ENCODE measurements at regions not wholly inside any gene's neighbourhood (a gene's known extent, or its start where the extent isn't known, plus 50 kb on each side); places are given as distances from the start of the nearest gene placed in this dataset.

GRCh38 chr1:4058706-4059105 lies 158.6 kb upstream of the C1orf174 start:
- Histone ChIP-seq H4K20me1 (replicated peaks; ENCODE audit: control insufficient read depth, extremely low read depth, insufficient read depth, low read length) (no peaks in the 10 kb centered on the region), H3K4me1 (ENCODE audit: control insufficient read depth, extremely low read depth, insufficient read depth, low read length) (no peaks in the 10 kb centered on the region), H3K79me2 (ENCODE audit: control insufficient read depth, insufficient read depth, low read length) (no peaks in the 10 kb centered on the region), H3K27me3 (ENCODE audit: control insufficient read depth in 2 of 2, insufficient read depth in 2 of 2, low read length in 2 of 2) (no peaks in the 10 kb centered on the region), H3K9me1 (replicated peaks; ENCODE audit: control insufficient read depth, extremely low read depth, insufficient read depth, low read length) (no peaks in the 10 kb centered on the region), H3K4me2 (ENCODE audit: insufficient read depth, low read length) (no peak overlapping the region), H2AFZ (ENCODE audit: low read depth, low read length) (no peak overlapping the region), H3K9ac (replicated peaks; ENCODE audit: extremely low read depth, insufficient read depth, low read length) (no peak overlapping the region), H3K36me3 (ENCODE audit: control insufficient read depth in 2 of 2, extremely low read depth in 1 of 2, insufficient read depth in 2 of 2, low read length in 2 of 2) (no peaks in the 10 kb centered on the region), H3K4me3 (replicated peaks in 1 of 3; ENCODE audit: insufficient read depth in 1 of 3, low read depth in 1 of 3, low read length in 3 of 3) (no peak overlapping the region), H3K27ac (ENCODE audit: insufficient read depth, low read depth, low read length) (no peak overlapping the region), H3K9me3 (replicated peaks; ENCODE audit: control insufficient read depth, insufficient read depth, low read length) (peaks cover 7% of the 10 kb centered on the region)
- DNase-seq (ENCODE audit: low read depth, low spot score) = no peak
- intact Hi-C loops (cut with micrococcal nuclease) = no loop called here
- ChIA-PET POLR2A (no interaction called here), CTCF (no interaction called here)
- FAIRE-seq = no peak
- dilution Hi-C loops (cut with MboI; ENCODE audit: extremely low pct_ligation_motif_present, low sequenced_read_pairs) = no loop called here
- BruUV-seq (replicated peaks) = no TSS peak
- TF ChIP-seq CTCF (IDR thresholded peaks at IDR 0.05; ENCODE audit: extremely low read depth in 1 of 2, insufficient read depth in 1 of 2, low read depth in 1 of 2, low read length in 2 of 2) (no peak), MYC (IDR thresholded peaks at IDR 0.05; ENCODE audit: low read depth, low read length) (no peak), EZH2 (IDR thresholded peaks at IDR 0.05; ENCODE audit: borderline replicate concordance, low read depth, low read length, severe bottlenecking) (no peak), FOS (IDR thresholded peaks at IDR 0.05; ENCODE audit: borderline replicate concordance, insufficient read depth, low read length) (no peak), MAX (IDR thresholded peaks at IDR 0.05; ENCODE audit: insufficient read depth, insufficient read length) (no peak), JUN (IDR thresholded peaks at IDR 0.05; ENCODE audit: borderline replicate concordance, insufficient read depth, insufficient read length, low read depth) (no peak), POLR2AphosphoS5 (IDR thresholded peaks at IDR 0.05; ENCODE audit: insufficient read depth, low read depth, low read length) (no peak), GATA2 (IDR thresholded peaks at IDR 0.05; ENCODE audit: insufficient read depth, insufficient read length, low read depth, low read length) (no peak), POLR2A (IDR thresholded peaks at IDR 0.05; ENCODE audit: low read depth, low read length) (no peak)
